HCT116 (cell line): ENCODE measurements at regions not wholly inside any gene's neighbourhood (a gene's known extent, or its start where the extent isn't known, plus 50 kb on each side); places are given as distances from the start of the nearest gene placed in this dataset.

Experiments
- ATAC-seq: fragments of 200-7000 bp; cut with Tn5 transposase; 2 replicates; pipeline ENCODE4 v1.9.1; 2020; ENCODE audit warnings: mild to moderate bottlenecking, moderate library complexity
- BruUV-seq: library from RNA; stranded (reverse); fragments of 400-500 nt; replicated peaks from 2 replicates; lab custom pipeline; 2021; lab: Mats Ljungman, UMichigan
- CTCF ChIA-PET: fragments of 300-600 bp; sonication (Branson Sonifier 250); formaldehyde crosslinking; loops from one replicate; lab custom pipeline; 2021; ENCODE audit warnings: antibody characterized with exemption; lab: Charles Lee
- POLR2A ChIA-PET: fragments of 300-600, 350-600 bp; sonication (Branson Sonifier 250); formaldehyde crosslinking; loops from one replicate; lab custom pipeline; 2021; ENCODE audit warnings: antibody characterized with exemption; lab: Charles Lee
- RAD21 ChIA-PET, 2 experiments: fragments of 300-600 bp; sonication (Branson Sonifier 250); formaldehyde crosslinking; loops; one replicate each; lab custom pipeline; 2023; ENCODE audit warnings: low total read pairs in 2 of 2; ENCODE audit not compliant: uncharacterized antibody in 2 of 2, unreplicated experiment in 2 of 2, low non-redundant PET in 1 of 2; lab: Charles Lee
- DNase-seq: peaks from one replicate; pipeline ENCODE4 v3.0.0-alpha.2; 2010; ENCODE audit warnings: low read depth, low spot score
- H2AFZ ChIP-seq: fragments of 200-600 bp; shearing (Covaris generic), sonication (generic); 2 replicates; pipeline ENCODE4 v1.6.1; 2017; ENCODE audit warnings: low read depth, mixed run types, mixed read lengths, antibody characterized with exemption, low read length; ENCODE audit not compliant: poor library complexity, severe bottlenecking
- H3K27ac ChIP-seq: 2 replicates; pipeline ENCODE4 v1.5.1; 2012; ENCODE audit warnings: low read depth, low read length
- H3K27me3 ChIP-seq: fragments of 200-600 bp; sonication (generic); 2 replicates; pipeline ENCODE4 v1.6.1; 2016; ENCODE audit warnings: mixed run types, low read length, mixed read lengths; ENCODE audit not compliant: insufficient read depth
- H3K36me3 ChIP-seq, 2 experiments: fragments of 200-500 bp in 1 of 2; fragments of 200-600 bp in 1 of 2; sonication (Bioruptor generic) in 1 of 2; sonication (generic) in 1 of 2; 2 replicates each; pipeline versions ENCODE4 v1.5.1 to v1.6.1; 2014 to 2016; ENCODE audit warnings: low read length in 2 of 2, inconsistent platforms in 1 of 2, mixed read lengths in 1 of 2, mixed run types in 1 of 2; ENCODE audit not compliant: insufficient read depth in 2 of 2, control insufficient read depth in 1 of 2
- H3K4me1 ChIP-seq, 2 experiments: fragments of 200-600 bp in 1 of 2; sonication (generic) in 1 of 2; 2 replicates each; pipeline versions ENCODE4 v1.5.1 to v1.6.1; 2012 to 2017; ENCODE audit warnings: low read length in 2 of 2, inconsistent platforms in 1 of 2, mild to moderate bottlenecking in 1 of 2, mixed read lengths in 1 of 2, mixed run types in 1 of 2, moderate library complexity in 1 of 2; ENCODE audit not compliant: insufficient read depth in 2 of 2, control insufficient read depth in 1 of 2
- H3K4me2 ChIP-seq: fragments of 200-600 bp; sonication (generic); 2 replicates; pipeline ENCODE4 v1.6.1; 2017; ENCODE audit warnings: mixed run types, low read length, mixed read lengths
- H3K4me3 ChIP-seq, 2 experiments: fragments of 200-600 bp in 1 of 2; sonication (generic) in 1 of 2; replicated peaks in 1 of 2; 2 replicates each; pipeline ENCODE4 v1.5.1; 2011 to 2016; ENCODE audit warnings: low read length in 2 of 2, control low read depth in 1 of 2, low read depth in 1 of 2, mild to moderate bottlenecking in 1 of 2, mixed read lengths in 1 of 2, mixed run types in 1 of 2
- H3K79me2 ChIP-seq: fragments of 200-600 bp; sonication (generic); 2 replicates; pipeline ENCODE4 v1.6.1; 2017; ENCODE audit warnings: mild to moderate bottlenecking, mixed run types, low read length, moderate library complexity, mixed read lengths; ENCODE audit not compliant: insufficient read depth
- H3K9ac ChIP-seq: fragments of 200-600 bp; sonication (generic); 2 replicates; pipeline ENCODE4 v1.6.1; 2016; ENCODE audit warnings: low read length, mixed read lengths
- H3K9me2 ChIP-seq: fragments of 200-600 bp; sonication (generic), shearing (Covaris generic); 2 replicates; pipeline ENCODE4 v1.6.1; 2017; ENCODE audit warnings: mixed run types, mild to moderate bottlenecking, moderate library complexity; ENCODE audit not compliant: insufficient read depth
- H3K9me3 ChIP-seq, 2 experiments: fragments of 200-500 bp in 1 of 2; fragments of 200-600 bp in 1 of 2; sonication (Bioruptor generic) in 1 of 2; sonication (generic) in 1 of 2; 2 replicates each; pipeline ENCODE4 v1.6.1; 2014 to 2017; ENCODE audit warnings: low read length in 2 of 2, mixed read lengths in 2 of 2, inconsistent platforms in 1 of 2, low read depth in 1 of 2, mild to moderate bottlenecking in 1 of 2, mixed run types in 1 of 2, moderate library complexity in 1 of 2; ENCODE audit not compliant: control insufficient read depth in 1 of 2, insufficient read depth in 1 of 2
- H4K20me1 ChIP-seq: fragments of 200-600 bp; sonication (generic), shearing (Covaris generic); 2 replicates; pipeline ENCODE4 v1.6.1; 2017; ENCODE audit warnings: mixed run types, mild to moderate bottlenecking, moderate library complexity; ENCODE audit not compliant: insufficient read depth
- ELF1 ChIP-seq: IDR thresholded peaks from 2 replicates; pipeline ENCODE4 v1.6.1; 2012; ENCODE audit warnings: low read depth, borderline replicate concordance
- EZH2phosphoT487 ChIP-seq: fragments of 200-600 bp; IDR thresholded peaks from 2 replicates; pipeline ENCODE4 v1.6.1; 2018; ENCODE audit warnings: antibody characterized with exemption, borderline replicate concordance
- FOSL1 ChIP-seq: IDR thresholded peaks from 2 replicates; pipeline ENCODE4 v1.6.1; 2012; ENCODE audit warnings: low read depth
- RAD21 ChIP-seq: IDR thresholded peaks from 2 replicates; pipeline ENCODE4 v1.6.1; 2012; ENCODE audit warnings: low read depth, mild to moderate bottlenecking
- SIN3A ChIP-seq: IDR thresholded peaks from 2 replicates; pipeline ENCODE4 v1.6.1; 2012; ENCODE audit warnings: low read depth
- SRF ChIP-seq: IDR thresholded peaks from 2 replicates; pipeline ENCODE4 v1.6.1; 2012; ENCODE audit warnings: low read depth
- TCF7L2 ChIP-seq: IDR thresholded peaks from 2 replicates; pipeline ENCODE4 v1.7.0; 2011; ENCODE audit warnings: borderline replicate concordance, inconsistent platforms; ENCODE audit not compliant: insufficient read depth, insufficient read length; ENCODE audit errors: extremely low read depth
- ZBTB33 ChIP-seq: IDR thresholded peaks from 2 replicates; pipeline ENCODE4 v1.6.1; 2011; ENCODE audit warnings: mild to moderate bottlenecking, low read length, moderate library complexity; ENCODE audit not compliant: insufficient replicate concordance; ENCODE audit errors: extremely low read depth
- intact Hi-C: fragments of 100-400 bp; cut with micrococcal nuclease; formaldehyde crosslinking; loops from 2 replicates; pipeline ENCODE4 v1.10.0; 2022
- TF ChIP-seq, protein P1 (sequence below), 3 experiments: fragments of 200-600 bp in 1 of 3; sonication (generic) in 1 of 3; IDR thresholded peaks in 2 of 3; conservative IDR thresholded peaks in 1 of 3; 2 replicates each; pipeline ENCODE4 v1.5.1; 2012 to 2017; ENCODE audit warnings: low read depth in 2 of 3, low read length in 2 of 3, antibody characterized with exemption in 1 of 3, borderline replicate concordance in 1 of 3, control low read depth in 1 of 3, mild to moderate bottlenecking in 1 of 3, mixed read lengths in 1 of 3, mixed run types in 1 of 3, moderate library complexity in 1 of 3; ENCODE audit not compliant: insufficient read depth in 1 of 3

- TF ChIP-seq, protein P1, sequence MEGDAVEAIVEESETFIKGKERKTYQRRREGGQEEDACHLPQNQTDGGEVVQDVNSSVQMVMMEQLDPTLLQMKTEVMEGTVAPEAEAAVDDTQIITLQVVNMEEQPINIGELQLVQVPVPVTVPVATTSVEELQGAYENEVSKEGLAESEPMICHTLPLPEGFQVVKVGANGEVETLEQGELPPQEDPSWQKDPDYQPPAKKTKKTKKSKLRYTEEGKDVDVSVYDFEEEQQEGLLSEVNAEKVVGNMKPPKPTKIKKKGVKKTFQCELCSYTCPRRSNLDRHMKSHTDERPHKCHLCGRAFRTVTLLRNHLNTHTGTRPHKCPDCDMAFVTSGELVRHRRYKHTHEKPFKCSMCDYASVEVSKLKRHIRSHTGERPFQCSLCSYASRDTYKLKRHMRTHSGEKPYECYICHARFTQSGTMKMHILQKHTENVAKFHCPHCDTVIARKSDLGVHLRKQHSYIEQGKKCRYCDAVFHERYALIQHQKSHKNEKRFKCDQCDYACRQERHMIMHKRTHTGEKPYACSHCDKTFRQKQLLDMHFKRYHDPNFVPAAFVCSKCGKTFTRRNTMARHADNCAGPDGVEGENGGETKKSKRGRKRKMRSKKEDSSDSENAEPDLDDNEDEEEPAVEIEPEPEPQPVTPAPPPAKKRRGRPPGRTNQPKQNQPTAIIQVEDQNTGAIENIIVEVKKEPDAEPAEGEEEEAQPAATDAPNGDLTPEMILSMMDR (IDR thresholded peaks at IDR 0.05 in 2 of 3, conservative IDR thresholded peaks at IDR 0.05 in 1 of 3; ENCODE audit: borderline replicate concordance in 1 of 3, insufficient read depth in 1 of 3, low read depth in 2 of 3, low read length in 2 of 3) = no peak
- TF ChIP-seq SIN3A = no peak
- TF ChIP-seq RAD21 = no peak
- no peak for TF ChIP-seq ZBTB33
- no peak for TF ChIP-seq EZH2phosphoT487
- TF ChIP-seq FOSL1 = no peak
- no peak for TF ChIP-seq ELF1
- TF ChIP-seq SRF = no peak
- TF ChIP-seq, all 23 proteins: peak for 0
Measured at GRCh38 chr6:120785459-120786086, 548.7 kb downstream of the TBC1D32 start (continued).

- RAD21 ChIA-PET = no interaction called here
- BruUV-seq = no TSS peak
- POLR2A ChIA-PET = interaction anchor here (0.6 kb wide), 1 partner anchor 641 kb away, joined by 4 read pairs; no protein-coding TSS in a partner anchor
- Histone ChIP-seq H3K79me2 (no peaks in the 10 kb centered on the region), H2AFZ (no peak overlapping the region), H3K4me1 (peaks cover 4 to 7% of the 10 kb centered on the region in 2 experiments; a peak in 3 of 4 replicates), H3K9me3 (no peaks in the 10 kb centered on the region), H3K27ac (no peak overlapping the region), H3K4me3 (no peak overlapping the region), H3K27me3 (no peaks in the 10 kb centered on the region)
- CTCF ChIA-PET = no interaction called here
- no peak for DNase-seq
- TF ChIP-seq TCF7L2 (no peak), ELF1 (no peak)
- TF ChIP-seq, all 23 proteins: peak for 0
- Histone ChIP-seq H3K4me2 (no peak overlapping the region), H3K9me2 (no peaks in the 10 kb centered on the region), H4K20me1 (no peaks in the 10 kb centered on the region), H3K9ac (no peak overlapping the region), H3K36me3 (no peaks in the 10 kb centered on the region)
- ATAC-seq = no peak
- intact Hi-C loops = no loop called here
Measured at GRCh38 chr6:120779441-120779840, 554.8 kb downstream of the TBC1D32 start.
